Liver (tissue), 8 donors: ENCODE measurements at regions not wholly inside any gene's neighbourhood (a gene's known extent, or its start where the extent isn't known, plus 50 kb on each side); places are given as distances from the start of the nearest gene placed in this dataset.

Experiments
- DNase-seq: peaks from one replicate; pipeline ENCODE4 v3.0.0-alpha.2; 2017; ENCODE audit warnings: low spot score
- H3K27ac ChIP-seq, 2 donors: one replicate each; pipeline ENCODE4 v1.7.0; 2013; ENCODE audit warnings: inconsistent platforms in 2 of 2, low read length in 2 of 2, control low read depth in 1 of 2, low read depth in 1 of 2, mild to moderate bottlenecking in 1 of 2
- H3K27me3 ChIP-seq, 4 donors: one replicate each; pipeline versions ENCODE4 v1.6.1 to v1.7.0; 2013; ENCODE audit warnings: low read length in 3 of 4, inconsistent platforms in 1 of 4, mild to moderate bottlenecking in 1 of 4, moderate library complexity in 1 of 4; ENCODE audit not compliant: control insufficient read depth in 4 of 4, insufficient read depth in 4 of 4
- H3K36me3 ChIP-seq, 4 donors: one replicate each; pipeline versions ENCODE4 v1.6.1 to v1.7.0; 2013; ENCODE audit warnings: low read length in 3 of 4, mild to moderate bottlenecking in 3 of 4, low read depth in 1 of 4, moderate library complexity in 1 of 4; ENCODE audit not compliant: control insufficient read depth in 4 of 4, insufficient read depth in 3 of 4
- H3K4me1 ChIP-seq, 4 donors: one replicate each; pipeline versions ENCODE4 v1.6.1 to v1.7.0; 2013; ENCODE audit warnings: low read length in 3 of 4, mild to moderate bottlenecking in 3 of 4, moderate library complexity in 1 of 4; ENCODE audit not compliant: control insufficient read depth in 4 of 4, insufficient read depth in 4 of 4
- H3K4me3 ChIP-seq, 3 donors: one replicate each; pipeline versions ENCODE4 v1.6.1 to v1.7.0; 2013; ENCODE audit warnings: low read length in 3 of 3, control low read depth in 1 of 3, low read depth in 1 of 3, mild to moderate bottlenecking in 1 of 3
- H3K9ac ChIP-seq, 2 donors: one replicate each; pipeline ENCODE4 v1.7.0; 2013; ENCODE audit warnings: low read length in 2 of 2, mild to moderate bottlenecking in 2 of 2, moderate library complexity in 2 of 2, control low read depth in 1 of 2, low read depth in 1 of 2
- H3K9me3 ChIP-seq, 4 donors: one replicate each; pipeline versions ENCODE4 v1.6.1 to v1.7.0; 2013; ENCODE audit warnings: low read length in 3 of 4; ENCODE audit not compliant: control insufficient read depth in 4 of 4
- CTCF ChIP-seq: fragments of 150-350 bp; IDR thresholded peaks from 2 replicates; pipeline ENCODE4 v1.5.1; 2017; ENCODE audit warnings: improper control_type of control experiment, low read depth, low read length; ENCODE audit not compliant: missing input control
- FOXA1 ChIP-seq: IDR thresholded peaks from 2 replicates; pipeline ENCODE4 v1.6.1; 2016; ENCODE audit warnings: antibody characterized with exemption
- FOXA2 ChIP-seq: IDR thresholded peaks from 2 replicates; pipeline ENCODE4 v1.6.1; 2016; ENCODE audit warnings: antibody characterized with exemption
- HNF4G ChIP-seq: IDR thresholded peaks from 2 replicates; pipeline ENCODE4 v1.6.1; 2016; ENCODE audit warnings: antibody characterized with exemption
- NR2F2 ChIP-seq: IDR thresholded peaks from 2 replicates; pipeline ENCODE4 v1.6.1; 2016; ENCODE audit warnings: antibody characterized with exemption
- RAD21 ChIP-seq, 2 donors: IDR thresholded peaks; 2 replicates each; pipeline ENCODE4 v1.6.1; 2016; ENCODE audit warnings: antibody characterized with exemption in 2 of 2, mild to moderate bottlenecking in 2 of 2
- SP1 ChIP-seq: IDR thresholded peaks from 2 replicates; pipeline ENCODE4 v1.6.1; 2018; ENCODE audit warnings: antibody characterized with exemption, mild to moderate bottlenecking
- TAF1 ChIP-seq: conservative IDR thresholded peaks from 2 replicates; pipeline ENCODE4 v1.6.1; 2016; ENCODE audit warnings: antibody characterized with exemption, mild to moderate bottlenecking
- YY1 ChIP-seq: IDR thresholded peaks from 2 replicates; pipeline ENCODE4 v1.6.1; 2016; ENCODE audit warnings: antibody characterized with exemption, mild to moderate bottlenecking
- WGBS: extraction: QIAGEN DNeasy Blood & Tissue Kit; methylation state at CpG from one replicate; pipeline ENCODE4 v1.1.7; 2013; 5-methylcytosine and 5-hydroxymethylcytosine counted together
- TF ChIP-seq, protein P1 (sequence below): IDR thresholded peaks from 2 replicates; pipeline ENCODE4 v1.6.1; 2016; ENCODE audit warnings: antibody characterized with exemption
- TF ChIP-seq, protein P2 (sequence below): IDR thresholded peaks from 2 replicates; pipeline ENCODE4 v1.6.1; 2016; ENCODE audit warnings: antibody characterized with exemption, mild to moderate bottlenecking
- TF ChIP-seq, protein P3 (sequence below): IDR thresholded peaks from 2 replicates; pipeline ENCODE4 v1.6.1; 2016; ENCODE audit warnings: antibody characterized with exemption
- donor health status: healthy.
- donor health status: healthy.
- donor health status: healthy.
- donor health status: healthy.
- donor health status: healthy.

DNA sequence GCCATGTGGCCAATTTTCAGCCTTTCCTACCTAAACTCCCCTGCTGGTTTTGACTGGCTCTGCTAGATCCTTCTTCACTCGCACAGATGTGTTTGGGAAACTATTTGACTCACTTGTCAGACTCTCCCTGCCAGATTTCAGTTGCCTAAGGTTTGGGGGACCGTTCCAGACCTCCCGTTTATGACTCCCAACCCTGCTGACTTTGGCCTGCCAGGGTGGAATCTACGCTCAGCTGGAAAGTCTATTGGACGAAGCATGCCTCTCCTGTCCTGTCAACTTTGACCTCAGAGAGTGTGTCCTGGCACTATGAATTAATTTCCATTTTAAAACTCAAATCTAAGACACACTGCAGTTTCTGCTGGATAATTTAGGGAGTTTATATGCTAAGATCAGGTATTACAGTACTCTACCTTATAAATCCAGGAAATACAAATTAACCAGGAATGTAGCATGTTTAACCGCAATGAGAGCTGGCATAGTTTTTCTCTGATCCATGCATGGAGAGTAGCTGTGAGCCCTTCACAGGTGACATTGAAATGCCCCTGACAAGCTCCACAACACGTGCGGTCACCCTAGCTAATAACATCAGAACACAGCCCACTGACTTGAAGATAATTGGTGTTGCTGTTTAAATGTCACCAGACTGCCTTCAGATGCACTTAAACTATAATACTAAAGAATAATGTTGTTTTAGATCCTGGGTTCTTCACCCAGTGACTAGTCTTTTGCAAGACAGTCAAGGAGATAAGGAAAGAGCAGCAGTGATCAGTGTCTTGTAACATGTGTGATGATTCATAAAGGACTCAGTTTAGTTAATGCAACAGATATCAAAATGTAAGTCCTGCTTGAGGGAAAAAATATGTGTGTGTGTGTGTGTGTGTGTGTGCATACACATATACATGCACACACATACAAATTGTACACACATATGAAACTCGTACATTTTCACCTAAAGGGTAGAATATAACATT is 223.0 kb upstream of the MCTP2 start:
- no peak for DNase-seq
- WGBS: 77% methylated on average over 9 of the region's 9 CpGs
- TF ChIP-seq CTCF (no peak), YY1 (no peak), FOXA2 (no peak)
- TF ChIP-seq, protein P1, sequence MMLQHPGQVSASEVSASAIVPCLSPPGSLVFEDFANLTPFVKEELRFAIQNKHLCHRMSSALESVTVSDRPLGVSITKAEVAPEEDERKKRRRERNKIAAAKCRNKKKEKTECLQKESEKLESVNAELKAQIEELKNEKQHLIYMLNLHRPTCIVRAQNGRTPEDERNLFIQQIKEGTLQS: no peak
- TF ChIP-seq, protein P2, sequence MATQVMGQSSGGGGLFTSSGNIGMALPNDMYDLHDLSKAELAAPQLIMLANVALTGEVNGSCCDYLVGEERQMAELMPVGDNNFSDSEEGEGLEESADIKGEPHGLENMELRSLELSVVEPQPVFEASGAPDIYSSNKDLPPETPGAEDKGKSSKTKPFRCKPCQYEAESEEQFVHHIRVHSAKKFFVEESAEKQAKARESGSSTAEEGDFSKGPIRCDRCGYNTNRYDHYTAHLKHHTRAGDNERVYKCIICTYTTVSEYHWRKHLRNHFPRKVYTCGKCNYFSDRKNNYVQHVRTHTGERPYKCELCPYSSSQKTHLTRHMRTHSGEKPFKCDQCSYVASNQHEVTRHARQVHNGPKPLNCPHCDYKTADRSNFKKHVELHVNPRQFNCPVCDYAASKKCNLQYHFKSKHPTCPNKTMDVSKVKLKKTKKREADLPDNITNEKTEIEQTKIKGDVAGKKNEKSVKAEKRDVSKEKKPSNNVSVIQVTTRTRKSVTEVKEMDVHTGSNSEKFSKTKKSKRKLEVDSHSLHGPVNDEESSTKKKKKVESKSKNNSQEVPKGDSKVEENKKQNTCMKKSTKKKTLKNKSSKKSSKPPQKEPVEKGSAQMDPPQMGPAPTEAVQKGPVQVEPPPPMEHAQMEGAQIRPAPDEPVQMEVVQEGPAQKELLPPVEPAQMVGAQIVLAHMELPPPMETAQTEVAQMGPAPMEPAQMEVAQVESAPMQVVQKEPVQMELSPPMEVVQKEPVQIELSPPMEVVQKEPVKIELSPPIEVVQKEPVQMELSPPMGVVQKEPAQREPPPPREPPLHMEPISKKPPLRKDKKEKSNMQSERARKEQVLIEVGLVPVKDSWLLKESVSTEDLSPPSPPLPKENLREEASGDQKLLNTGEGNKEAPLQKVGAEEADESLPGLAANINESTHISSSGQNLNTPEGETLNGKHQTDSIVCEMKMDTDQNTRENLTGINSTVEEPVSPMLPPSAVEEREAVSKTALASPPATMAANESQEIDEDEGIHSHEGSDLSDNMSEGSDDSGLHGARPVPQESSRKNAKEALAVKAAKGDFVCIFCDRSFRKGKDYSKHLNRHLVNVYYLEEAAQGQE: no peak
- no peak overlapping the region for H3K27ac ChIP-seq
- no peak overlapping the region for H3K4me3 ChIP-seq
- peaks cover 0 to 3% (median 0%) of the 10 kb centered on the region in 4 donors for H3K27me3 ChIP-seq
- no peak overlapping the region for H3K9ac ChIP-seq
- H3K36me3 ChIP-seq: no peaks in the 10 kb centered on the region
- H3K4me1 ChIP-seq: no peaks in the 10 kb centered on the region
- no peaks in the 10 kb centered on the region for H3K9me3 ChIP-seq

DNA sequence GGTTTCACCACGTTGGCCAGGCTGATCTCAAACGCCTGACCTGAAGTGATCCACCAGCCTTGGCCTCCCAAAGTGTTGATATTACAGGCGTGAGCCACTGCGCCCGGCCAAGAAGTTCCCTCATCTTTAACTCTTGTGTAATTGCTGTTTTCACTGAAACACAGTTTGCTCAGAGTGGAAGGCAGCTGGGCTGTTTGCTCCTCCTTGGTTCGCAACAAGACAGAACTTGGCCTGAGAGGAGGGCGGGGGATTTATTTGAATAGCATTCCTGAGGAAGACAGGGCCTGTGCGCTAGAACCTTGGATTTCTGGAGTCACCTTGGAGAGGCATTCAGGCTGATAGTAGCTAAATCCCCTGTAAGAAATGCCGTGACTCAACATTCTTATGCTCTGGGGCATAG is 226.7 kb upstream of the MCTP2 start:
- 59% methylated on average over 9 of the region's 9 CpGs for WGBS
- H3K27ac ChIP-seq: no peak overlapping the region
- H3K9ac ChIP-seq: no peak overlapping the region
- TF ChIP-seq SP1 (no peak), RAD21 (IDR thresholded peaks at IDR 0.05) (no peak), FOXA1 (no peak), YY1 (no peak), NR2F2 (no peak), HNF4G (no peak), TAF1 (no peak)
- TF ChIP-seq, protein P2: no peak
- TF ChIP-seq, protein P3, sequence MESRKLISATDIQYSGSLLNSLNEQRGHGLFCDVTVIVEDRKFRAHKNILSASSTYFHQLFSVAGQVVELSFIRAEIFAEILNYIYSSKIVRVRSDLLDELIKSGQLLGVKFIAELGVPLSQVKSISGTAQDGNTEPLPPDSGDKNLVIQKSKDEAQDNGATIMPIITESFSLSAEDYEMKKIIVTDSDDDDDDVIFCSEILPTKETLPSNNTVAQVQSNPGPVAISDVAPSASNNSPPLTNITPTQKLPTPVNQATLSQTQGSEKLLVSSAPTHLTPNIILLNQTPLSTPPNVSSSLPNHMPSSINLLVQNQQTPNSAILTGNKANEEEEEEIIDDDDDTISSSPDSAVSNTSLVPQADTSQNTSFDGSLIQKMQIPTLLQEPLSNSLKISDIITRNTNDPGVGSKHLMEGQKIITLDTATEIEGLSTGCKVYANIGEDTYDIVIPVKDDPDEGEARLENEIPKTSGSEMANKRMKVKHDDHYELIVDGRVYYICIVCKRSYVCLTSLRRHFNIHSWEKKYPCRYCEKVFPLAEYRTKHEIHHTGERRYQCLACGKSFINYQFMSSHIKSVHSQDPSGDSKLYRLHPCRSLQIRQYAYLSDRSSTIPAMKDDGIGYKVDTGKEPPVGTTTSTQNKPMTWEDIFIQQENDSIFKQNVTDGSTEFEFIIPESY: no peak
- H3K4me1 ChIP-seq: no peaks in the 10 kb centered on the region
- DNase-seq: no peak
- no peaks in the 10 kb centered on the region for H3K9me3 ChIP-seq
- no peaks in the 10 kb centered on the region for H3K36me3 ChIP-seq
- no peaks in the 10 kb centered on the region for H3K27me3 ChIP-seq
- no peak overlapping the region for H3K4me3 ChIP-seq
